Loucy (cell line): ENCODE measurements at regions not wholly inside any gene's neighbourhood (a gene's known extent, or its start where the extent isn't known, plus 50 kb on each side); places are given as distances from the start of the nearest gene placed in this dataset.

Source experiments
- CTCF ChIP-seq: fragments of 200-600 bp; sonication (generic); conservative IDR thresholded peaks from 2 replicates; pipeline ENCODE4 v1.5.1; 2014; ENCODE audit warnings: mild to moderate bottlenecking, antibody characterized with exemption, low read length
- EZH2phosphoT487 ChIP-seq: fragments of 200-600 bp; IDR thresholded peaks from 2 replicates; pipeline ENCODE4 v1.6.1; 2018; ENCODE audit warnings: antibody characterized with exemption, mild to moderate bottlenecking, moderate library complexity, borderline replicate concordance

- TF ChIP-seq CTCF (no peak), EZH2phosphoT487 (no peak)
These were observed 91.5 kb upstream of the RNF152 start for GRCh38 chr18:61984349-61984748.
